ENCODE measurements at regions not wholly inside any gene's neighbourhood (a gene's known extent, or its start where the extent isn't known, plus 50 kb on each side); places are given as distances from the start of the nearest gene placed in this dataset.

DNA sequence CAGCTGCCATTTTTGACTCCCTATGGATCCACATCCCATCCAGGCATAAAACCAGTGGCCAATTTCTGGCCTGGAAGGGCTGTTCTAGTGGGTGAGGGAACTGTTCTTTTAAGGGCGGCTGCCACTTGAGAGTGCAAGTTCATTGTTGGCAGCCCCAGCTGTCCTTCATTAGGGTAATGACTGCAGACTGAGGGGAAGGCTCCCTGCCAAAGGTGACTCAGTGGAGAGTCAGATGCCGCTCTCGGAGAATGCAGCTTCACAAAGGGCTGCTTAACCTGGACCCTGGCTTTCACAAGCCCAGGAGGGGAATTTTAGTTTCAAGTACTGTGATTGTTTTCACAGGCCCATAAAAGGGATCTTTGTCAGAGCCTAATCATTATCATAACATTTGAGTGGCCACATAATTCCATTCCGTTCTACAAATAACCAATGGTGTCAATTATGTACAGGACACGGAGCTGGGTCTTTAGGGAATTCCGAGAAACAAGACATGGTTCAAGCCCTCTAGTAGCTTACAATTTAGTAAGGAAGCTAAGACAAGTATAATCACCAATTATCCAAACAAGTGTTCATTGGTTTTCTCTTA, 235.7 kb downstream of the CDCA7 start:
- no peak for DNase-seq

- no peak for DNase-seq
Measured at GRCh38 chr2:173593109-173593508, 238.4 kb downstream of the CDCA7 start.

GRCh38 chr2:173596244-173596643, 241.6 kb downstream of the CDCA7 start:
- DNase-seq, result no peak

- DNase-seq, result no peak
Measured at GRCh38 chr2:173598525-173598924, 243.9 kb downstream of the CDCA7 start.

DNA sequence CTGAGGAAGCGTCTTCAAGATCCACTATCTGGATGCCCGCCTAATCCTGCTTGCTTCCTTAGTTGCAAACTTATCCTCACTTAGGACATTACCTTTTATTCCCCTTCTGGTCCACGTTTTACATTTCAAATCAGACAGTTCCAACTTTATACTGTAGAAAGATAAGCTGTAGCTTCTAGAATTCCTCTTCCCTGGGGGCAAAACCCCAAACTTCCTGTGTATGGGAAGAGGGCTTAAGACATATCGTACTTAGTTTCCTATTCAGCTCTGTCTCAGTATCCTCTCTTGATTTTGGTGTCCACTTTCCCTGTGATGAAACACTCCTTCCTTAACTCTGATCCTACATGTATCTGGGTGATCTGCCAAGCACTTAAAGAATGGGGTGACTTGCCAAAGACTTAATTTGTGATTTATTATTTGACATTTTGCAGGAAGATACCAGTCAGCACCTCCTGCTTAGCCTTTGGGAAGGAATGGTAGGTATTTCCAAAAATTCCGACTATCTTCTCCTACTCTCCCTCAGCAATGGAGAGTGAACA, 245.2 kb downstream of the CDCA7 start:
- no peak for DNase-seq

DNA sequence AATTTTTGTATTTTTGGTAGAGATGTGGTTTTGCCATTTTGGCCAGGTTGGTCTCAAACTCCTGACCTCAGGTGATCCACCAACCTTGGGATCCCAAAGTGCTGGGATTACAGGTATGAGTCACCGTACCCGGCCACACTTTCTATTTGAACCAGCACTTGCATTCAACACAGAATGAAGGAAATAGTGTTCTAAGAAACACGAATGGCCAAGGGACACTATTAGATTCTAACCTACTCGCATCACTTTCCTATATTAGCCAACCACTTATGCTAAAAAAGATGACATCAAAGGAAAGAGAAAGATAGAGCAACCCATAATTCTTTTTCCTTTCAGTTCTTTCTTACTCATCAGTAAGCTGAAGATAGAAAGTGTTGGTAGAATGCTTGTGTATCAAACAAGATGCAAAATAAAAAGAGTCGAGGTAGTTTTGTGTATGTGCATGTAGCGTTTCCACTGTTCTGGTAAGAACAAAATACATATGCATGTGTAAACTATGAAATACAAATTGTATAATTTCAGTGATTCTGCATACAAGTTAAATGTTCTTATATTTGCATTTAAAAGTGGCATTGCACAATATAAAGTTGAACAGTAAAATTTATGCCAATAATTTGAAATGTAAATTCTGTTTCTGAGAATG, 247.6 kb downstream of the CDCA7 start:
- no peak for DNase-seq

GRCh38 chr2:173605994-173606393, 251.3 kb downstream of the CDCA7 start:
- no peak for DNase-seq

DNA sequence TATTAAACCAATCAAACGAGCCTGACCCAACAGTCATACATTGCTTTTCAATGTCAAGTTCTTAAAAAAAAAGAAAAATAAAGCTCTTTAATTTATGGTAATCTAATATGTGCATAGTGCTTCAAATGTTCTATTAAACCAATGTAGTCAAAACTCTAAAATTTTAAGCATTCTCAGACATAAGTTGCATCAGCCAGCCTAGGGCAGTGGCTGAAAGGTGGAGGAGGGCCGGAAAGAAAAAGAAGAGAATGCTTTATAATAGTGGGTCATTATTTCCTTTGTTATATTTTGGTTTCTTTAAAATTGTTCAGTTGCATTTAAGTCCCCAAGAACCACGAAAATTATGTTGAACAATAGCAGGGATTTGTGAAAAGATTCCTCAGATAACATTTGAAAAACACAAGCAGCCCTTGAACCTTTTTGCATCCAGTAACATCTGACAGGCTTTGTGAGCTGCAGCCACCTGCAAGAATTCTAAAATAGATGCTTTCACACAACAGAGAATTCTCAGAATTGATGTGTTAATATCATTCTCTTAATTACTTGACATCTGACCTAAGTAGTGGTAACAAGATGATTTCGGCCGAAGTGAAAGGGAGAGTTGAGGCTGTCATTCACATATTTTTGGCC, 252.1 kb downstream of the CDCA7 start:
- DNase-seq, result no peak

- DNase-seq, result no peak
Measured at GRCh38 chr2:173607606-173608311, 253.1 kb downstream of the CDCA7 start.

DNA sequence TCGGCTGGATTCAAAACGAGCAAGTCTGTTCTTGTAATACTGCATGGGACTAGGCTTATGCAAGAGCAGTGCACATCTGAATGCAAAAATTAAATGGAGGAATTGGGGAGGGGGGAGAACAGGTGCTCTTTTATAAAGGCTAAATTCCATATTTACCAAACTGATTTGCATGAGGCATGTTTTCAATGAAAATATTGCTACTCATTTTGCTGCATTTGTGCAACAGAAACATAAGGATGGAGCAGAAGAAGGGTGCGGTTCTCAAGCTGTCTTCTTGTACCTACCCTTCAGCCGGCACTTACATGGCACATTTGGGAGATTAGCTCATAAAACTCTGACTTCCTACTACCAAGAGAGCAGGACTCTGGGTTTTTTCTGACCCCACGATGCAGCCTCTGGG, 256.4 kb downstream of the CDCA7 start:
- DNase-seq, result no peak

DNA sequence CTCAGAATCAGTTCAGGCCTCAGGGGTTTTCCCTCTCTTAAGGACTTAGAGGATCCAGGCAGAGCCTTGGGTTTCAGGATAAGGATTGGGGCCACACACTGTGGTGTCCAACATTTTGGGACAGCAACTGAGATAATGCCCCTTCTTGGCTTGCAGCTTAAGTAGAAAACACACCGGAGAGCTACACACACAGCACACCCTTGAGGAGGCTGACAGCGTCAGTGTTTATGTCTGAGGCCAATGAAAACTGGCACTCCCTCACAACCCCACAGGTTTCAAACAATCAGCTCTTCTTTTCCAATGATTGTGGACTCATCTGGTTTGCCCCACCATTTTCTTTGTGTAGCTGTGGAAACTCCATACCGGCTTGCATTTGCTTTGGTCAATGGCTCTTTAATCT, 257.7 kb downstream of the CDCA7 start:
- no peak for DNase-seq

DNA sequence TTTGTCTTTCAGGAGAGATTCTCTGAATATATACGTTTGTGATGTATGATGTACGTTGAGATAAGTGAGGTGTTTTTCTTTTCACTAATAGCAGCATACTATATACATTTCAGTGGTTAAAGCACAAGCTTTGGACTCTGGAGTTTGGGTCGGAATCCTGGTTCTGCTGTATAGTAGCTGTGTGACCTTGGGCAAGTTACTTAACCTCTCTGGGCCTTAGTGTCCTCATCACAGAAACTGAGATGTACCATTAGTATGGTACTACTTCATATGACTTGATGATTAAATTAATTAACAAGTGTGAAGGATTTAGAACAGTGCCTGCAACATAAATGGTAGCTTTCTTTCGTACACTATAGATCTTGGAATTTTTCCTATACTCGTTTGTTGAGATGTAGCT, 258.7 kb downstream of the CDCA7 start:
- DNase-seq, result no peak

DNA sequence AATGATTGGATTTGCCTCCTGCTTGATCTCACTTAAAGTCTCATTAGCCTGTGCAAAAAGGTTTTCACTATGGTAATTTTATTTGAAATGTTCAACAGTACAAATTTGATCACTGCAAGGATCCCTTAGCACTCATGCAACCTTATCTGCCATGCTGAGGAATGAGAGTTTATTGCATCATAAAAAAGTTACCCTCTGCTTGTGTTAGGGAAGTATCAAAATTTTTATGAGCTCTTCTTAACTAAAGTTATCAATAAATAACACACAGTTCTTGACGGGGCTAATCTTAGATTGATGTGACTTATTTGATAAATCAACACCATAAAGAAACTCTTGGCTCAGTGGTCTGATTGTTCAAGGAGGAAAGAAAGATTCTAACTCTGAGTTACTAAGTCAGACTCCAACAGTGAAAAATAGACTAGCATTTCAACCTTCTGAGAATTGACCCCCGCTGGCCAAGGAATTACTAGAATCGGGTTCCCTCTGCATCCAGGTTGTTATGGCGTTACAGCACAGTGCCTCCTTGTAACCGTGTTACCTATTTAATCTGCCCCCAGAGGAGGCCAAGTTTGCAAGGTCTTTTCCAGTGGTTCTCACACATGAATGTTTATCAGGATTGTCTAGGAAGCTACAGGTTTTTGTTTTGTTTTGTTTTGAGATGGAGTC, 259.7 kb downstream of the CDCA7 start:
- DNase-seq, result no peak

- DNase-seq, result no peak
Measured at GRCh38 chr2:173623438-173624319, 269.0 kb downstream of the CDCA7 start.

GRCh38 chr2:173625315-173625714, 270.6 kb downstream of the CDCA7 start:
- DNase-seq, result no peak

DNA sequence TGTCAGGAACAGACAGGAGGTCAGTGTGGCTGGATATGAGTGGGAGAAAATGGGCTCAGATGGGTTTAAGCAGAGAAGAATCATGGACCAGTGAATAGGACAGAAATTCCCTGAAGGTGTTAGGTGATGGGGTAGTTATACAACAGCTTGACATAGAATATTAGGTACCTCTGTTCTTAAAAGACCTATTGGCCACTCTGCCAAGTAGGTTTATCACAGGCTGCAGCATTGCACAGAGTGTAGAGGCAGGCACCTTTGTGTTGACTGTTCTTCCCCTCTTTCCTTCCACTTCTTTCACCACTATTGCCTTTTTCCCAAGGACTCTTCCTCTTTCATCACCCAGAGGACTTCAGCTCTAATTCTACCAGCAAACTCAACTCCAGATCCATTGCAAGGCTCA, 274.4 kb downstream of the CDCA7 start:
- no peak for DNase-seq

DNA sequence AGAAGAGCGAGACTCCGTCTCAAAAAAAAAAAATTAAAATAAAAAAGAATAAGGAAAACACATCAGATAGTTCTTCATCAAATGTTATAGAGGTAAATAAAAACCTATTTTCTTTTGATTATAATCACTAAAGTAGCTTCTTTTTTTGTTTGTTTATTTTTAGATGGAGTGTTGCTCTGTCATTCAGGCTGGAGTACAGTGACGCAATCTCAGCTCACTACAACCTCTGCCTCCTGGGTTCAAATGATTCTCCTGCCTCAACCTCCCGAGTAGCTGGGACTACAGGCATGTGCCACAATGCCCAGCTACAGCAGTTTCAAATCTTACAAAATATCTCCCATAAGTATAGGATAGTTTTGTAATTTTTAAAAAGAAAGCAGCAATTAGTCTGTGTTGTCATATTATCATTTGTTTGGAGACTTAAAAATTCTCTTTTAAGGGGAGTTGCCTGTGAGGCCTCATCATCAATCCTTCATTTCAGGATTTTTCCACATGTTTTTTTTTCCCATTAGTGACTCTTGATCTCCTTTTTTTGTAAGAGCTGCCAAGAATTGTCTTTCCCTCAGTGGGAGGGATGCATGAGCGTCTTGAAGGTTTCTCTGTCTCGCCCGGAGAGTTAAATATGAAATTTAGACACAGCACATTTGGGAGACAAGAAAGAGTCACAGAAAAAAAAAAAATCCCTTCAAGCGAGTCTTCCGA, 275.9 kb downstream of the CDCA7 start:
- no peak for DNase-seq

DNA sequence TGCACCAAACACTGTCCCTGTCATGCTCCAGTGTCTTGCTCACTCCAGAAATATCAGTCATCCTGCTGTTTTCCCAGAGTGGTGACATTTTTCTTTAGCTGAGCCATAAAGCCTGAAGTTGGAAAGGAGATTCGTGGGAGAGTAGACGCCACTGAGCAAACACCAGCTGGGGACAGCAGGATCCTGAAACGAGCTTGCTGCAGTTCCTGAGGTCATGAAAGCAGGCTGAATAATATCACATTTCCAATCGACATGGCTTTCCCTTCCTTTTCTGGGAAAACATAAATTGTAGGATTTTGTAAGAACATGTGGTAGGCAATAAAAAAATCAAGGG, 276.4 kb downstream of the CDCA7 start:
- DNase-seq, result no peak

- DNase-seq, result no peak
Measured at GRCh38 chr2:173644146-173644545, 289.5 kb downstream of the CDCA7 start.

- no peak for DNase-seq
Measured at GRCh38 chr2:173647681-173648311, 293.1 kb downstream of the CDCA7 start.

GRCh38 chr2:173648816-173649215, 294.1 kb downstream of the CDCA7 start:
- DNase-seq, result no peak
